ENCODE measurements at regions not wholly inside any gene's neighbourhood (a gene's known extent, or its start where the extent isn't known, plus 50 kb on each side); places are given as distances from the start of the nearest gene placed in this dataset.
"Not testable (repeated sequence)": the region's sequence is repeated elsewhere in the genome, so short reads cannot be mapped to it uniquely, and the experiment has no call there.

- no peak overlapping the region for H3K4me3 ChIP-seq
- H3K4me1 ChIP-seq = no peaks in the 10 kb centered on the region
- no peaks in the 10 kb centered on the region for H3K9me3 ChIP-seq
- intact Hi-C loops (cut with DNase I) = no loop called here
- no peaks in the 10 kb centered on the region for H3K27me3 ChIP-seq
- no peak overlapping the region for H3K27ac ChIP-seq
- no peaks in the 10 kb centered on the region for H3K36me3 ChIP-seq
- no peak for DNase-seq (ENCODE audit: extremely low spot score in 2 of 2)
- no peak for TF ChIP-seq POLR2AphosphoS5 (IDR thresholded peaks at IDR 0.05; ENCODE audit: insufficient read depth in 1 of 2, low read depth in 1 of 2)
- TF ChIP-seq, protein P1, sequence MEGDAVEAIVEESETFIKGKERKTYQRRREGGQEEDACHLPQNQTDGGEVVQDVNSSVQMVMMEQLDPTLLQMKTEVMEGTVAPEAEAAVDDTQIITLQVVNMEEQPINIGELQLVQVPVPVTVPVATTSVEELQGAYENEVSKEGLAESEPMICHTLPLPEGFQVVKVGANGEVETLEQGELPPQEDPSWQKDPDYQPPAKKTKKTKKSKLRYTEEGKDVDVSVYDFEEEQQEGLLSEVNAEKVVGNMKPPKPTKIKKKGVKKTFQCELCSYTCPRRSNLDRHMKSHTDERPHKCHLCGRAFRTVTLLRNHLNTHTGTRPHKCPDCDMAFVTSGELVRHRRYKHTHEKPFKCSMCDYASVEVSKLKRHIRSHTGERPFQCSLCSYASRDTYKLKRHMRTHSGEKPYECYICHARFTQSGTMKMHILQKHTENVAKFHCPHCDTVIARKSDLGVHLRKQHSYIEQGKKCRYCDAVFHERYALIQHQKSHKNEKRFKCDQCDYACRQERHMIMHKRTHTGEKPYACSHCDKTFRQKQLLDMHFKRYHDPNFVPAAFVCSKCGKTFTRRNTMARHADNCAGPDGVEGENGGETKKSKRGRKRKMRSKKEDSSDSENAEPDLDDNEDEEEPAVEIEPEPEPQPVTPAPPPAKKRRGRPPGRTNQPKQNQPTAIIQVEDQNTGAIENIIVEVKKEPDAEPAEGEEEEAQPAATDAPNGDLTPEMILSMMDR (IDR thresholded peaks at IDR 0.05) = no peak
- TF ChIP-seq POLR2A (IDR thresholded peaks at IDR 0.05) = no peak
Observed at GRCh38 chr3:104190681-104191080, 1176.0 kb upstream of the ALCAM start.

DNA sequence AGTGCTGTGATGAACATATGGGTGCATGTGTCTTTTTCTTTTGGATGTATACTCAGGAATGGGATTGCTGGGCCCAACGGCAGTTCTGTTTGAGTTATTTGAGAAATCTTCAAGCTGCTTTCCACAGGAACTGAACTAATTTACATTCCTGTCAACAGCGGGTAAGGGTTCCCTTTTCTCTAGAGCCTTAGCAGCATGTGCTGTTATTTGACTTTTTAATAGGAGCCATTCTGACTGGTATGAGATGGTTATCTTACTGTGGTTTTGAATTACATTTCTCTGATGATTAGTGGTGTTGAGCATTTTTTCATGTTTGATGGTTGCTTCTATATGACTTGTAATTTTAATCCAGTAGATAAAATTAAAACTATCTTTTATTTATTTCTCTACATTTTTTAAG, 1168.6 kb upstream of the ALCAM start:
- no peaks in the 10 kb centered on the region for H3K36me3 ChIP-seq
- no peak overlapping the region for H3K27ac ChIP-seq
- no peak overlapping the region for H3K4me3 ChIP-seq
- intact Hi-C loops (cut with DNase I) = no loop called here
- TF ChIP-seq, protein P1 (IDR thresholded peaks at IDR 0.05) = no peak
- TF ChIP-seq POLR2AphosphoS5 (IDR thresholded peaks at IDR 0.05; ENCODE audit: insufficient read depth in 1 of 2, low read depth in 1 of 2) (no peak), POLR2A (IDR thresholded peaks at IDR 0.05) (no peak)
- no peaks in the 10 kb centered on the region for H3K4me1 ChIP-seq
- no peak for DNase-seq (ENCODE audit: extremely low spot score in 2 of 2)
- H3K9me3 ChIP-seq = no peaks in the 10 kb centered on the region
- H3K27me3 ChIP-seq = no peaks in the 10 kb centered on the region

DNA sequence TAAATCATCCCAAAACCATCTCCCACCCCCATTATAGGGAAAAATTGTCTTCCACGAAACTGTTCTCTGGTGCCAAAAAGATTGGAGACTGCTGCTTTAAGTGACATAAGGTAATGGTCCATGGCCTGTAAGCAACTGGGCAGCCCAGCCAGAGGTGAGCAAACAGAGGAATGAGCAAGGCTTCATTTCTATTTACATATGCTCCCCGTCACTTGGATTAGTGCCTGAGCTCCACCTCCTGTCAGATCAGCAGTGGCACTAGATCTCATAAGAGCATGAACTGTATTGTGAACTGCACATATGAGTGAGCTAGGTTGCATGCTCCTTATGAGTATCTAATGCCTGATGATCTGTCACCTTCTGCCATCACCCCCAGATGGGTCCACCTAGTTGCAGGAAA, 1159.8 kb upstream of the ALCAM start:
- intact Hi-C loops (cut with DNase I) = no loop called here
- no peaks in the 10 kb centered on the region for H3K4me1 ChIP-seq
- DNase-seq (ENCODE audit: extremely low spot score in 2 of 2) = no peak

GRCh38 chr3:104214277-104214676, 1152.4 kb upstream of the ALCAM start:
- Histone ChIP-seq H3K4me3 (no peak overlapping the region), H3K36me3 (no peaks in the 10 kb centered on the region), H3K27me3 (no peaks in the 10 kb centered on the region), H3K27ac (no peak overlapping the region), H3K4me1 (no peaks in the 10 kb centered on the region), H3K9me3 (no peaks in the 10 kb centered on the region)
- TF ChIP-seq, protein P1 (IDR thresholded peaks at IDR 0.05) = no peak
- TF ChIP-seq POLR2A (IDR thresholded peaks at IDR 0.05) = no peak
- TF ChIP-seq POLR2AphosphoS5 (IDR thresholded peaks at IDR 0.05; ENCODE audit: insufficient read depth in 1 of 2, low read depth in 1 of 2) = no peak
- DNase-seq (ENCODE audit: extremely low spot score in 2 of 2) = no peak
- intact Hi-C loops (cut with DNase I) = no loop called here

More for the DNA sequence above, 1159.8 kb upstream of the ALCAM start:
- no peaks in the 10 kb centered on the region for H3K9me3 ChIP-seq
- no peaks in the 10 kb centered on the region for H3K36me3 ChIP-seq
- H3K27me3 ChIP-seq = no peaks in the 10 kb centered on the region
- H3K4me3 ChIP-seq = no peak overlapping the region
- no peak overlapping the region for H3K27ac ChIP-seq
- TF ChIP-seq POLR2A (IDR thresholded peaks at IDR 0.05) (no peak), POLR2AphosphoS5 (IDR thresholded peaks at IDR 0.05; ENCODE audit: insufficient read depth in 1 of 2, low read depth in 1 of 2) (no peak)
- TF ChIP-seq, protein P1 (IDR thresholded peaks at IDR 0.05) = no peak

DNA sequence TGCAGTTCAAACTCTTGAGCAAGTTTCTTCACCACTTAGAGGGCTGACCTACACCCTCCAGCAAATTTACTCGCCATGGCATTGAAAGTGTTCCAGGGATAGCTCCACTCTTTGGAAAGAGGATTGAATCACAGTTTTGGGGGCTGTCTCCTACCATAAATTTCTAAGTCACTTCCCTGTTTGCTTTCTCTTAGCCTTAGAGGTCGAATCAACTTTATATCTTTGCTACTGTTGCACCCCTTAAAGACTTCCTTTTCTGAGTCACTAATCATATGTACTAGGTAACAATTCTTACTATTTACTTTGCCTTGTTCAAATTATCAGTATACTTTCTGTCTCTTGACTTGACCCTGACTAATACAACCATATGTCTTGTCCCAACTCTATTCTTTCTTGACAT, 1151.8 kb upstream of the ALCAM start:
- intact Hi-C loops (cut with DNase I) = no loop called here
- Histone ChIP-seq H3K4me3 (no peak overlapping the region), H3K27ac (no peak overlapping the region), H3K9me3 (no peaks in the 10 kb centered on the region), H3K36me3 (no peaks in the 10 kb centered on the region), H3K4me1 (no peaks in the 10 kb centered on the region), H3K27me3 (no peaks in the 10 kb centered on the region)
- DNase-seq (ENCODE audit: extremely low spot score in 2 of 2) = no peak
- TF ChIP-seq, protein P1 (IDR thresholded peaks at IDR 0.05) = no peak
- TF ChIP-seq POLR2A (IDR thresholded peaks at IDR 0.05) = no peak
- TF ChIP-seq POLR2AphosphoS5 (IDR thresholded peaks at IDR 0.05; ENCODE audit: insufficient read depth in 1 of 2, low read depth in 1 of 2) = no peak

DNA sequence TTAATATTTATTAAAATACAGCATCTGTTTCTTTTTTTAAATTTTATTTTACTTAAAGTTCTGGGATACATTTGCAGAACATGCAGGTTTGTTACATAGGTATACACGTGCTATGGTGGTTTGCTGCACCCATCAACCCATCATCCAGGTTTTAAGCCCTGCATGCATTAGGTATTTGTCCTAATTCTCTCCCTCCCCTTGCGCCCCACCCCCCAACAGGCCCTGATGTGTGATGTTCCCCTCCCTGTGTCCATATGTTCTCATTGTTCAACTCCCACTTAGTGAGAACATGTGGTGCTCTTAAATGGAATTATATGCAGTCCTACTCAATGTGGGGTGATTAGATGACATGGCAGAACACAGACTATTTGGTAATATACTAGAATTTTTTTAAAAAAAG, 1147.7 kb upstream of the ALCAM start:
- H3K27me3 ChIP-seq; H3K27ac ChIP-seq; H3K9me3 ChIP-seq; H3K4me3 ChIP-seq; DNase-seq (ENCODE audit: extremely low spot score in 2 of 2); intact Hi-C loops (cut with DNase I); H3K4me1 ChIP-seq; H3K36me3 ChIP-seq: not testable (repeated sequence)
